Epithelial cell of proximal tubule (primary cell): ENCODE measurements at regions not wholly inside any gene's neighbourhood (a gene's known extent, or its start where the extent isn't known, plus 50 kb on each side); places are given as distances from the start of the nearest gene placed in this dataset.

ENCODE experiments used
- DNase-seq: peaks from one replicate; pipeline ENCODE4 v3.0.0-alpha.2; 2011; ENCODE audit warnings: low read depth
- H3K4me3 ChIP-seq: 2 replicates; pipeline ENCODE4 v1.5.1; 2011; ENCODE audit warnings: low read depth, mild to moderate bottlenecking, low read length
- CTCF ChIP-seq: conservative IDR thresholded peaks from 2 replicates; pipeline ENCODE4 v1.5.1; 2012; ENCODE audit warnings: low read depth, mild to moderate bottlenecking, low read length

- DNase-seq = no peak
- H3K4me3 ChIP-seq = no peak overlapping the region
- TF ChIP-seq CTCF = no peak
These were observed 116.7 kb upstream of the KIRREL3 start for GRCh38 chr11:127117231-127117739.

- TF ChIP-seq CTCF = no peak
- no peak overlapping the region for H3K4me3 ChIP-seq
- no peak for DNase-seq
These were observed 115.3 kb upstream of the KIRREL3 start for GRCh38 chr11:127115844-127116243.

GRCh38 chr11:127114035-127114434 is 113.5 kb upstream of the KIRREL3 start:
- no peak for DNase-seq
- TF ChIP-seq CTCF = no peak
- H3K4me3 ChIP-seq = no peak overlapping the region

- no peak for TF ChIP-seq CTCF
- DNase-seq = no peak
- no peak overlapping the region for H3K4me3 ChIP-seq
These were observed 110.0 kb upstream of the KIRREL3 start for GRCh38 chr11:127110542-127110941.

- no peak for DNase-seq
- H3K4me3 ChIP-seq = no peak overlapping the region
- no peak for TF ChIP-seq CTCF
These were observed 109.4 kb upstream of the KIRREL3 start for GRCh38 chr11:127109796-127110480.

- TF ChIP-seq CTCF = no peak
- DNase-seq = no peak
- no peak overlapping the region for H3K4me3 ChIP-seq
These were observed 108.3 kb upstream of the KIRREL3 start for GRCh38 chr11:127108838-127109237.

- no peak for DNase-seq
- H3K4me3 ChIP-seq = no peak overlapping the region
- no peak for TF ChIP-seq CTCF
These were observed 106.4 kb upstream of the KIRREL3 start for GRCh38 chr11:127106938-127107337.
